Inflammatory macrophage treated with lipopolysaccharide for 1 hour (primary cell): ENCODE measurements at regions not wholly inside any gene's neighbourhood (a gene's known extent, or its start where the extent isn't known, plus 50 kb on each side); places are given as distances from the start of the nearest gene placed in this dataset.
"Not testable (repeated sequence)": the region's sequence is repeated elsewhere in the genome, so short reads cannot be mapped to it uniquely, and the experiment has no call there.

Source experiments
- DNase-seq, 2 donors: peaks; one replicate each; pipeline ENCODE4 v3.0.0-alpha.2; 2020 to 2022

DNA sequence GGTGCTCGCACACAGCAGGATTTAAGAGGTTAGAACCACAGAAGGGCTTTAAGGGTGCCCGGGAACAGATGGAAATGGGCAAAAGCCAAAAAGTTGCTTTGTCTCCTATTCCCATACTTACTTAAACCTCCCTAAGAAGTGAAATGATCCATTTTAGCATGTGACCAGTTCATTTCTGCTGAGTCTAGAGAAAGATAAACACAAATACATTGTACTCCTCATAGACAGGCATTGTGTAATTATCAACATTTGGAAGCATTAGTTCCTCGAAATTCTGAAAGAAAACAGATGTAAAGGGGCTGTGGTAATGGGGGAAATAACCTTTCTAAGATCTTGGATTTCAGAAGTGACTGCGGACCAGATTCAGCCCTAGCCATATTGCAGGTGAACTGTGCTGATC is 178.3 kb downstream of the CYB561 start:
- DNase-seq = peak; percentile 69 to 86

DNA sequence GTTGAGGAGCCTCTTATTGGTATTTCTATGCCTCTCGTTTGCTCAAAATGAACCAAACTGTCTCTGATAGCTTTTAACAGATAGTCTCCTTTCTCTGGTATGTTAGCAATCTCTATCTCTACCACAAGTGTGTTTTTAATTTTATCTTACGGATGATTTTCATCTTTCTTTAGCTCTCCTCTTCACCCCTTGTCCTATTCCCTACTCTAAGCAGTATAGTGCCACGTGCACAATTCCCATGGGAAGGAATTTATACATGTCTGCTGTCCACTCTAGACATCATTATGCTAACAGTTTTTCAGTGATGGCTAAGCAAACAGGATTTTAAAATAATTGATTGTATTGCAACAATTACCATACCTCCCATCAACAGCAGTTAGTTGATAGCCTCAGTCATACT is 177.3 kb downstream of the CYB561 start:
- no peak for DNase-seq

DNA sequence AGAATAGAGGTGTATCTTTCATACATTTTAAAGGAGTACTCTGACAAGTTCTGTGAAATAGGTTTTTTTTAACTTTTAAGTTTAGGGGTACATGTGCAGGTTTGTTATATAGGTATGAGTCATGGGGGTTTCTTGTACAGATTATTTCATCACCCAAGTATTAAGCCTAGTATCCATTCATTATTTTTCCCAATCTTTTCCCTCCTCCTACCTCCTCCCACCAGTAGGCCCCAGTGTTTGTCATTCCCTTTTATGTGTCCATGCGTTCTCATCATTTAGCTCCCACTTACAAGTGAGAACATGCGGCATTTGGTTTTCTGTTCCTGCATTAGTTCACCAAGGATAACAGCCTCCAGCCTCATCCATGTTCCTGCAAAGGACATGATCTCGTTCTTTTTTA is 175.5 kb downstream of the CYB561 start:
- DNase-seq = peak in 1 of 2 donors; percentile 70

- DNase-seq = no peak
These were observed 172.0 kb downstream of the CYB561 start for GRCh38 chr17:63274146-63274545.

DNA sequence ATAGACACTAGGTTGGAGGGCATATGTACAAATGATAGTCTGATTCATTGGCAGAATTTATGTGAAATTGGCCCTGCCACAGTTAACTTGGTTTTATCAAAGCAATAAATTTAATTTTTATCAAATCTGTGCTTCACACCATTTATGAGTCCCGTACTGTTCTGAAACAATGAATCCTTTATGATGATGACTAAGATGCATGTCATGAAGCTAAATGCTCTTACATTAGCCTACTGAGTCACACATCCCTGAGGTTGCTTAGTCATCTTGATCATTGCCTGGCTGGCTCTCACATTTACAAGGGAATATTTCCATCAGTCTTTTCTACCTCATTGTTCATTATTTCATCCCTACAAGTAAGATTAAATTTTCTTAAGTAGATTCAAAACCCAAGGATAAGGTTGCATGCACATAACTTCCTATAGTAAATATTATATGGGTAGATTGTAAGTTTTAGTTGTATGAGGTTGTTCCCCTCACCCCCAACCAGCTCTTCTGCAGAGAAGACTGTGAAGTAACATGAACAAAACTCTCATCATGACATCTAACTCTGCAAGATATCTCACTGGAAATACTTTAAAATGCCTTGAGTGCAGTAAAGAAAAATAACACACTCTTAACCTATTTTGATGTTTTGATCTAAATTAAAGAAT is 170.7 kb downstream of the CYB561 start:
- peak; percentile 83 to 96 for DNase-seq

DNA sequence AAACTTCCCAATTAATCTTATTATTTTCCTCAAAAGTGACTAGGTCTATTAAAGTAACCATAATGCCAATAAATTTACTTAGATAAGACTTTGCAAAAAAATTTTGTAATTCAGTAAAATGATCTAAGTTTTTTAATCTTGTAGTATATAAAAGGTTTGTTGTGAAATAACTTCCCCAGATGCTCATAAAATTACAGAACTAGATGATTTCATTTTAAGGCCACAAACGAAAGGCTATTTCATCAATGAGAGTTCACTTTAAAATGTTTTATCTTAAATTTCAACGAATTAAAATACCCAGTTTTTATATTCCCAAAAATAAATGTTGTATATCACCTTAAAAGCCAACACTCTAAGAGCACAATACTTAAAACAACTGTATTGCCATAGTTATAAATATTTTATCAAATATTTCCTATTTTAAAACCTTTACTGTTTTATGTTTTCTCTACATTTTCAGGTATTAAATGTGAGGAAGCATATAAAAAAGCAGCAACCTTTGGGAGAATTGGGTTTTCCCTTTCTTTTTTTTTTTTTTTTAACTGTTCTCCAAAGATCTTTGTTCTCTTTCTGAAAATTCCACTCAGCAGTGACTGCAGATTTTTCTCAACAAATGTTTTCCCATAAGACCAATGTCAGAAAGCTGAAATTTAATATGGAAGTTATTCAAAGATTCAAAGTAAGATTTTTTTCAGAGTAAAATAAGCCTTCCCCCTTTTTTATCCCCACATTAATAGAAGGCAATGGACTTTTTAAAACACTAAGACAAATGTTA is 169.9 kb downstream of the CYB561 start:
- DNase-seq = peak; percentile 74

DNA sequence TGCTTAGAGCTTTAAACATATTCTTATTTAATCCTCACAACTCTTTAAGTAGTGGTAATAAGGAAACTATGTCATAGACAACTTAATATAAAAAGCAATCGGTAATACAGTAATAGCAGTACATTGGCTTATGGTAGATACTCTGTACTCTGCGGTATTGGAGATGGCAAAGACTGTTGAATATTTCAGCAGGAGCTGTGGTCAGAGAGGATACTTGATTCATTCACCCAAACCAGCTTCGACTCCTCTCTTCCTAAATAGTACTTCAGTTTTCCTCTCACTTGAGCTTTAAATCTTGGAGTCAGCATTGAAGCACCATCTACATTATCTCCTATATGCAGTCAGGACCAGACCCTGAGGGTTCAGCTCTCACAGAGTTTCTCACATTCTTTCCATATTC is 169.3 kb downstream of the CYB561 start:
- DNase-seq = no peak

DNA sequence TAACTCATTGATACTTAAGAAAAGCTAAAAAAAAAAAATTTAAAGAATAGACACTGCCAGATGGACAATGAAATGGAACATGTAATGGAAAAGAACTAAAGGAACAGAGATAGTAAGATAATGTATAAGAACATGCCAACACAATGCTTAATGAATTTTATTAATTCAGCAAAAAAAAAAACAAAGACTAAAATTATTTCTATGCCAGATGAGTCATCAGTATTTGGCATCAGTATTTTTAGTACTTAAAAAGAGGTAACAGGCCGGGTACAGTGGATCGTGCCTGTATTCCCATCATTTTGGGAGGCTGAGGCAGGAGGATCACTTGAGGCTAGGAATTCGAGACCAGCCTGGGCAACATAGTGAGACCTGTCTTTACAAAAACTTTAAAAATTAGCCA is 168.5 kb downstream of the CYB561 start:
- DNase-seq = no peak

GRCh38 chr17:63278728-63279442 is 167.2 kb downstream of the CYB561 start:
- DNase-seq = peak; percentile 64 to 80

DNA sequence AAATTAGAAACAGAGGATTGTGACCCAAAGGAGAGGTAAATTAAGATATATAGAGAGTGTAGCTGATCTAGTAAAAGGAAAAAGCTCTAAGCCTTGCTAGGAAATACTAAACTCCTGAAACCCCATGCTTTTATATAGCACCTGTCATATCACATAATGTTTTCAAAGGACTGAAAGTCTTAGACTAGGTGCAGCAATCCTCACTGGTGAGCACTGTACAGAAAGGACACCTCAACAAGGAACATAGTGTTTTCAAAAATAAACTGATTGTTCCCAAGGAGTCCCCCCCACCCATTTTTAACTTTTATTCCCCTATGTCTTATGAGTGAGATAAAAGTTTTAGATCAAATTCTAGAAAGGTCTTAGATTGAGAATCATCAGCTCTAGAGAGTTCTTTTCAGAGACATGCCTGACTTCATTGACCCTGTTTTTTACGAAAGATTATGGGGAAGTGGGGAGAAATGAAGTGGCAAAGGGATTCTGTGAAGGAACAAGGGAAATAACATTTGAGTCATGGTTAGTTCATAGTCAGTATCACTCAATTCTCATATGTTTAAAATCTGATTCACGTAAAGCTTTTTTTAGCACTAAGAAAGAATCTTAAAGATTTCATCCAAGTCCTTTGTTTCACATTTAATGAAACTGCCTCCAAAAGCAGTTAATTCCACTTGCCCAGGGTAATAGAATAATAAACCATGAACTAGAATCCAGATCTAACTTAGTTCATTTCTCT is 166.4 kb downstream of the CYB561 start:
- DNase-seq = peak; percentile 90 to 95

DNA sequence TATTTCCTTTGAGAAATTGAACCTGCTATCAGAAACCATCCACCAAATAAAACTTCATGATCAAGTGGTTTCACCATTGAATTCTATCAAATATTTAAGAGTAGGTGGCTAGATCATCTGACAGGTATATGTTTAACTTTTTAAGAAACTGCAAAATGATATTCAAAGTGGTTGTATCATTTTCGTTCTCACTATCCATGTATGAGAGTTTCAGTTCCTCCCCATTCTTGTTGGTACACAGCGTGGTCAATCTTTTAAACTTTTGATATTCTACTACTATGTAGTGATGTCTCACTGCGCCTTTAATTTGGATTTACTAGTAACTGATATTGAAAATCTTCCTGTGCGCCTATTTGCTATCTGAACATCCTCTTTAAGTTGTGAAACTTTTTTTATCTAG is 163.7 kb downstream of the CYB561 start:
- DNase-seq = no peak

DNA sequence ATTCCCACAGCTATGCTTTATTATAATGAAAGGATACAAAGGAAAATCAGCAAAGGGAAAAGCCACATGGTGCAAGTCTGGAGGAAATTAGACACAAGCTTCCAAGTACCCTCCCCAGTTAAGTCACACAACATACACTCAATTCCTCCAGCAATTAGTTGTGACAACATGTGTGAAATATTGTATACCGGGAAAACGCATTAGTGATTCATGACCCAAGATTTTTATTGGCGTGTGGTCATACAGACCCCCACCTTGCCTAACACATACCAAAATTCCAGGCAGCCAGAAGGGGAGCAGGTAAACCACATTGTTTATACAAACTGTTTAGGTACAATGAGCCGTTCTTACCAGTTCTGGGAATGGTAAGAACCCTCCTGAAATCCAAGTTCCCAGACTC is 160.6 kb downstream of the CYB561 start:
- DNase-seq = no peak

GRCh38 chr17:63286254-63286653 is 159.9 kb downstream of the CYB561 start:
- DNase-seq = no peak

- not testable (repeated sequence) for DNase-seq
These were observed 159.1 kb downstream of the CYB561 start for GRCh38 chr17:63287006-63287405.

DNA sequence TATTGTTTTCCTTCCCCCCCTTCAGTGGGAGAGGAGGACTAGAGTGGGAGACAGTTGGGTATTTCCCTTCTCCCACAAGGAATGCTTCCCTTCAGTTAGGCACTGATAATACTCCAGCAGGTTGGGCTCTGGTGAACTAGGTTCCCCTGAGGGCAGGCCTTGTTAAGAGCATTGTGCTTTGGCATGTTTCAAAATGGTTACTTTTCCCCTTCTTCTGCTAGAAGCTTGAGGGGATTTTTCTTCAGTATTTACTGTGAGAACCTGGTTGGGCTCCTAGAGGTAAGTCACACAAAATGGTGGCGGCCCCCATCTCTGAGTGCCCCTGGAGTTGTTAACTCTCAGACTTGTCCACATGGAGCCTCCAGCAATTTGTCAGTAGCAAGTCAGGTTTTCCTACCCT is 156.2 kb downstream of the CYB561 start:
- DNase-seq = no peak

- DNase-seq = peak in 1 of 2 donors; percentile 67
These were observed 155.8 kb downstream of the CYB561 start for GRCh38 chr17:63290351-63290750.

- DNase-seq = no peak
These were observed 155.3 kb downstream of the CYB561 start for GRCh38 chr17:63290784-63291183.

DNA sequence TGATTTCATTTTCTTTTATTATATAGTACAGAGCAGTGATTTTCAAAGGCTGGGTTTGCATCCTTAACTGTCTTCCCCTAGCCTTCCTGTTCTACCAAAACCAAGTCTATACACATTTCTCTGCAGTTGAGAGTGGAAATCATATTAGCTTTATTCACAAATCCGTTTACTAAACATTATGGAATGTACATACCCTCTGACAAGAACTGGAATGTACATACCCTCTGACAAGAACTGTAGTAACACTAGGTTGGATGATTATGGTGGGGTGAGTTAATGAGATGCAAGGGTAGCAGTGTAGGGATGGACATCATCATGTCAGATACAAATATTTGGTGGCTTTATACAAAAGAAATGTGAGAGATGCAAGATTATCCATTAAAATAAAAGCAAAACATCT is 154.8 kb downstream of the CYB561 start:
- DNase-seq = no peak

GRCh38 chr17:63292421-63292820 is 153.7 kb downstream of the CYB561 start:
- DNase-seq = no peak

DNA sequence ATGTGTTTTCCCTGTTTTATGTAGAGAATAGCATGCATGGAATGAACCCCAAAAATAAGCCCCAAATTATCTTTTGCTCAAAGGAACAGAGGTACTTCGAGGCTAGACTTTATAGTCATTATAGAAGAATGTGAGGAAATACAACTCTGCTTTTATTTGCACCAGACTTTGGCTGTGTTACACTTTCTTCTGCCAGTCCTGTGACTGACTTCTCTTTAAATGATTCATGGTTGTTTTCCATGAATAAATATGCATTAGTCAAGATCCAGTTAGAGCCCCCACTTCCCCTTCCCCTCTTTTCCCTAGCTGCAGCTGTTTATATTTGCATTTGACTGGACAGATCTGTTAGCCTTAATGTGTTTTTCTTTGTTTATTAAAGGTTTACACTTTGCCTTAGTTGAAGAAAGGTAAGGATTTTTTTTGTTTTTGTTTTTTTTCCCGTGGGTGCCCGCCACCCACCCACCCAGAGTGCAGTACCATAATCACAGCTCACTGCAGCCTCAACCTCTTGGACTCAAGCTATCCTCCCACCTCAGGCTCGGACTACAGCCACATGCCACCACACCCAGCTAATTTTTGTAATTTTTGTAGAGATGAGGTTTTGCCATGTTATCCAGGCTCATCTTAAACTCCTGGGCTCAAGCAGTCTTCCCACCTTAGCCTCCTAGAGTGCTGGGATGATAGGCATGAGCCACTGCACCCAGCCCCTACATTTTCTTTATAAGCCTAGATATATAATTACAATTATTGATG is 152.6 kb downstream of the CYB561 start:
- peak; percentile 70 to 91 for DNase-seq

- no peak for DNase-seq
These were observed 151.3 kb downstream of the CYB561 start for GRCh38 chr17:63294776-63295175.

DNA sequence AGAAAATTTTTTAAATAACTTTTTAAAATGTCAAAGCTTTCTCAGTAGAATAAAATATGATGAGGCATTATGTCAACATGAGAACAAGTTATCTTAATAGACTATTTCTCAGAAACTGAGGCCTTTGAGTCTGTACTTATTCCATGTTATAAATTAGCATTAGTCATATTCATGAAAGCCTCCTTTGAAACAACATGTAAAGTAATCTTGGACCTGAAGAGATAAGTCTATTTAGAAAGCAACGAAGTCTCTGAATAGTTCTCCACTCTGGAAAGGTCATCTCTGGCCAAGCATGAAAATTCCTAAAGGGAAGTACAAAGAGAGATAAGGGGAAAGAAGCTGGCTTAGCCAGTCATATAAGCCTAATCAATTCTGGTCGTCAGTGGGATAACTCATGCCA is 150.8 kb downstream of the CYB561 start:
- no peak for DNase-seq
